GM23338 (cell line): ENCODE measurements at regions not wholly inside any gene's neighbourhood (a gene's known extent, or its start where the extent isn't known, plus 50 kb on each side); places are given as distances from the start of the nearest gene placed in this dataset.

ENCODE experiments used
- ATAC-seq: fragments of 200-7000 bp; cut with Tn5 transposase; 3 replicates; pipeline ENCODE4 v1.9.1; 2020
- DNase-seq: peaks from one replicate; pipeline ENCODE4 v3.0.0-alpha.2; 2015; ENCODE audit warnings: low spot score
- H2AFZ ChIP-seq: fragments of 200-600 bp; sonication (generic); 2 replicates; pipeline ENCODE4 v1.8.0; 2016; ENCODE audit warnings: antibody characterized with exemption, mild to moderate bottlenecking, moderate library complexity
- H3F3A ChIP-seq: fragments of 200-600 bp; sonication (generic); replicated peaks from 2 replicates; pipeline ENCODE4 v1.8.0; 2017; ENCODE audit warnings: antibody characterized with exemption, mixed run types, low read depth
- H3K27ac ChIP-seq: fragments of 200-600 bp; sonication (generic); 2 replicates; pipeline ENCODE4 v1.6.1; 2016; ENCODE audit warnings: low read depth
- H3K27me3 ChIP-seq: fragments of 200-600 bp; sonication (generic); 2 replicates; pipeline ENCODE4 v1.8.0; 2016; ENCODE audit warnings: mild to moderate bottlenecking, mixed run types, moderate library complexity; ENCODE audit not compliant: insufficient read depth
- H3K36me3 ChIP-seq: fragments of 200-600 bp; sonication (generic); 2 replicates; pipeline ENCODE4 v1.8.0; 2016; ENCODE audit warnings: mild to moderate bottlenecking; ENCODE audit not compliant: insufficient read depth
- H3K4me1 ChIP-seq: fragments of 200-600 bp; sonication (generic); 2 replicates; pipeline ENCODE4 v1.8.0; 2016; ENCODE audit warnings: mild to moderate bottlenecking, moderate library complexity; ENCODE audit not compliant: insufficient read depth
- H3K4me2 ChIP-seq: fragments of 200-600 bp; sonication (generic); 2 replicates; pipeline ENCODE4 v1.7.1; 2017; ENCODE audit warnings: mixed run types
- H3K4me3 ChIP-seq: fragments of 200-600 bp; sonication (generic); 2 replicates; pipeline ENCODE4 v1.6.1; 2016; ENCODE audit warnings: mixed run types
- H3K79me2 ChIP-seq: fragments of 200-600 bp; sonication (generic); replicated peaks from 2 replicates; pipeline ENCODE4 v1.8.0; 2017; ENCODE audit warnings: mild to moderate bottlenecking; ENCODE audit not compliant: insufficient read depth
- H3K9me2 ChIP-seq: fragments of 200-600 bp; sonication (generic); 2 replicates; pipeline ENCODE4 v1.8.0; 2017; ENCODE audit not compliant: insufficient read depth
- H4K20me1 ChIP-seq: fragments of 200-600 bp; sonication (generic); replicated peaks from 2 replicates; pipeline ENCODE4 v1.8.0; 2017; ENCODE audit warnings: mild to moderate bottlenecking; ENCODE audit not compliant: insufficient read depth
- H3K27ac Mint-ChIP-seq: 2 replicates; pipeline ENCODE4 v1.8.0; 2020; ENCODE audit warnings: inconsistent platforms, mild to moderate bottlenecking, moderate library complexity, mixed read lengths
- H3K27me3 Mint-ChIP-seq: 3 replicates; pipeline ENCODE4 v1.8.0; 2022; ENCODE audit warnings: low read depth, mild to moderate bottlenecking, moderate library complexity, mixed read lengths, inconsistent platforms; ENCODE audit not compliant: insufficient read depth, poor library complexity
- H3K36me3 Mint-ChIP-seq: 3 replicates; pipeline ENCODE4 v1.8.0; 2021; ENCODE audit warnings: low read depth, mild to moderate bottlenecking, inconsistent platforms, moderate library complexity, mixed read lengths
- H3K4me1 Mint-ChIP-seq: 3 replicates; pipeline ENCODE4 v1.8.0; 2020; ENCODE audit warnings: mild to moderate bottlenecking, inconsistent platforms, mixed read lengths
- H3K4me3 Mint-ChIP-seq: 3 replicates; pipeline ENCODE4 v1.8.0; 2021; ENCODE audit warnings: moderate library complexity, mild to moderate bottlenecking, inconsistent platforms, mixed read lengths
- H3K9me3 Mint-ChIP-seq: 3 replicates; pipeline ENCODE4 v1.8.0; 2020; ENCODE audit warnings: moderate library complexity, mild to moderate bottlenecking, inconsistent platforms, mixed read lengths
- CREB1 ChIP-seq: fragments of 250-450 bp; sonication (Bioruptor Pico); IDR thresholded peaks from 2 replicates; pipeline ENCODE4 v1.5.0; 2020; ENCODE audit warnings: low read depth, mild to moderate bottlenecking, moderate library complexity
- CTCF ChIP-seq, 2 experiments: fragments of 200-600 bp in 1 of 2; sonication (generic) in 1 of 2; conservative IDR thresholded peaks; 2 replicates each; pipeline versions ENCODE4 v1.5.1 to v1.6.1; 2016 to 2017; ENCODE audit warnings: antibody characterized with exemption in 2 of 2, low read depth in 2 of 2, mild to moderate bottlenecking in 2 of 2, moderate library complexity in 1 of 2
- ETS1 ChIP-seq: IDR thresholded peaks from 2 replicates; pipeline ENCODE4 v1.6.1; 2016; ENCODE audit warnings: antibody characterized with exemption
- EZH2 ChIP-seq: fragments of 200-600 bp; sonication (generic); IDR thresholded peaks from one replicate; pipeline ENCODE4 v1.8.0; 2017; ENCODE audit warnings: antibody characterized with exemption, mild to moderate bottlenecking, low read depth; ENCODE audit not compliant: unreplicated experiment
- EZH2phosphoT487 ChIP-seq: fragments of 200-600 bp; sonication (generic); IDR thresholded peaks from one replicate; pipeline ENCODE4 v1.8.1; 2018; ENCODE audit warnings: antibody characterized with exemption; ENCODE audit not compliant: unreplicated experiment
- JUNB ChIP-seq: IDR thresholded peaks from one replicate; pipeline ENCODE4 v1.6.1; 2016; ENCODE audit warnings: antibody characterized with exemption; ENCODE audit not compliant: unreplicated experiment
- NANOG ChIP-seq: IDR thresholded peaks from 2 replicates; pipeline ENCODE4 v1.6.1; 2016; ENCODE audit warnings: antibody characterized with exemption, borderline replicate concordance
- POLR2AphosphoS5 ChIP-seq: IDR thresholded peaks from 2 replicates; pipeline ENCODE4 v1.6.1; 2016; ENCODE audit warnings: antibody characterized with exemption, low read depth
- REST ChIP-seq: IDR thresholded peaks from one replicate; pipeline ENCODE4 v1.6.1; 2018; ENCODE audit warnings: antibody characterized with exemption; ENCODE audit not compliant: unreplicated experiment
- STAT1 ChIP-seq: IDR thresholded peaks from one replicate; pipeline ENCODE4 v1.6.1; 2016; ENCODE audit warnings: antibody characterized with exemption; ENCODE audit not compliant: unreplicated experiment
- ZNF114 ChIP-seq: fragments of 250-450 bp; sonication (Bioruptor Pico); IDR thresholded peaks from 2 replicates; pipeline ENCODE4 v1.5.0; 2020; ENCODE audit warnings: mild to moderate bottlenecking, moderate library complexity
- ZNF331 ChIP-seq: fragments of 250-450 bp; sonication (Bioruptor Pico); IDR thresholded peaks from 2 replicates; pipeline ENCODE4 v1.5.0; 2020; ENCODE audit warnings: low read depth, mild to moderate bottlenecking, moderate library complexity
- ZNF462 ChIP-seq: fragments of 250-450 bp; sonication (Bioruptor Pico); IDR thresholded peaks from 2 replicates; pipeline ENCODE4 v1.5.0; 2020; ENCODE audit warnings: mild to moderate bottlenecking, moderate library complexity

- no peaks in the 10 kb centered on the region for H3K36me3 Mint-ChIP-seq
- Histone ChIP-seq H3F3A (no peaks in the 10 kb centered on the region), H2AFZ (no peak overlapping the region), H3K79me2 (no peaks in the 10 kb centered on the region), H3K27me3 (no peaks in the 10 kb centered on the region), H3K4me3 (no peak overlapping the region), H3K27ac (no peak overlapping the region), H3K4me1 (peaks cover 33% of the 10 kb centered on the region), H3K36me3 (no peaks in the 10 kb centered on the region), H3K9me2 (peaks cover 8% of the 10 kb centered on the region; the same call in 1 of the 2 replicates), H4K20me1 (no peaks in the 10 kb centered on the region), H3K4me2 (no peak overlapping the region)
- H3K27me3 Mint-ChIP-seq = peaks cover 3% of the 10 kb centered on the region
- no peaks in the 10 kb centered on the region for H3K9me3 Mint-ChIP-seq
- ATAC-seq = no peak
- H3K4me1 Mint-ChIP-seq = peaks cover 30% of the 10 kb centered on the region
- TF ChIP-seq EZH2 (no peak), ZNF462 (no peak), CTCF (conservative IDR thresholded peaks at IDR 0.05; ENCODE audit: low read depth in 2 of 2) (no peak), ZNF331 (no peak), ETS1 (no peak), STAT1 (no peak), ZNF114 (CRISPR knock-in tag) (no peak), REST (no peak), EZH2phosphoT487 (no peak), NANOG (no peak), CREB1 (CRISPR knock-in tag) (no peak), POLR2AphosphoS5 (no peak), JUNB (no peak)
- DNase-seq = no peak
- H3K27ac Mint-ChIP-seq = no peak overlapping the region
- H3K4me3 Mint-ChIP-seq = no peak overlapping the region
Observed at GRCh38 chr2:47299555-47299954, 69.6 kb upstream of the EPCAM start.
